DMS153 treated with DMSO at 0.1 percent for 48 hours (cell line): ENCODE measurements at regions not wholly inside any gene's neighbourhood (a gene's known extent, or its start where the extent isn't known, plus 50 kb on each side); places are given as distances from the start of the nearest gene placed in this dataset.
"Not testable (repeated sequence)": the region's sequence is repeated elsewhere in the genome, so short reads cannot be mapped to it uniquely, and the experiment has no call there.

Source experiments
- DNase-seq: peaks from one replicate; lab custom pipeline; 2025; ENCODE audit not compliant: unreplicated experiment; lab: John Stamatoyannopoulos, UW

DNA sequence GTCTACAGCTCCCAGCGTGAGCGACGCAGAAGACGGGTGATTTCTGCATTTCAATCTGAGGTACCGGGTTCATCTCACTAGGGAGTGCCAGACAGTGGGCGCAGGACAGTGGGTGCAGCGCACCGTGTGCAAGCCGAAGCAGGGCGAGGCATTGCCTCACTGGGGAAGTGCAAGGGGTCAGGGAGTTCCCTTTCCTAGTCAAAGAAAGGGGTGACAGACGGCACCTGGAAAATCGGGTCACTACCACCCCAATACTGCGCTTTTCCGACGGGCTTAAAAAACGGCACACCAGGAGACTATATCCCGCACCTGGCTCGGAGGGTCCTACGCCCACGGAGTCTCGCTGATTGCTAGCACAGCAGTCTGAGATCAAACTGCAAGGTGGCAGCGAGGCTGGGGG lies 95.6 kb downstream of the GPX5 start:
- DNase-seq, result not testable (repeated sequence)

DNA sequence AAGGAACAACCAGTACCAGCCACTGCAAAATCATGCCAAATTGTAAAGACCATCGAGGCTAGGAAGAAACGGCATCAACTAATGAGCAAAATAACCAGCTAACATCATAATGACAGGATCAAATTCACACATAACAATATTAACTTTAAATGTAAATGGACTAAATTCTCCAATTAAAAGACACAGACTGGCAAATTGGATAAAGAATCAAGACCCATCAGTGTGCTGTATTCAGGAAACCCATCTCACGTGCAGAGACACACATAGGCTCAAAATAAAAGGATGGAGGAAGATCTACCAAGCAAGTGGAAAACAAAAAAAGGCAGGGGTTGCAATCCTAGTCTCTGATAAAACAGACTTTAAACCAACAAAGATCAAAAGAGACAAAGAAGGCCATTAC lies 97.6 kb downstream of the GPX5 start:
- DNase-seq, result not testable (repeated sequence)

DNA sequence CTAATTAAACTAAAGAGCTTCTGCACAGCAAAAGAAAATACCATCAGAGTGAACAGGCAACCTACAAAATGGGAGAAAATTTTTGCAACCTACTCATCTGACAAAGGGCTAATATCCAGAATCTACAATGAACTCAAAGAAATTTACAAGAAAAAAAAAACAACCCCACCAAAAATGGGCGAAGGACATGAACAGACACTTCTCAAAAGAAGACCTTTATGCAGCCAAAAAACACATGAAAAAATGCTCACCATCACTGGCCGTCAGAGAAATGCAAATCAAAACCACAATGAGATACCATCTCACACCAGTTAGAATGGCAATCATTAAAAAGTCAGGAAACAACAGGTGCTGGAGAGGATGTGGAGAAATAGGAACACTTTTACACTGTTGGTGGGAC lies 100.7 kb downstream of the GPX5 start:
- DNase-seq, result not testable (repeated sequence)

DNA sequence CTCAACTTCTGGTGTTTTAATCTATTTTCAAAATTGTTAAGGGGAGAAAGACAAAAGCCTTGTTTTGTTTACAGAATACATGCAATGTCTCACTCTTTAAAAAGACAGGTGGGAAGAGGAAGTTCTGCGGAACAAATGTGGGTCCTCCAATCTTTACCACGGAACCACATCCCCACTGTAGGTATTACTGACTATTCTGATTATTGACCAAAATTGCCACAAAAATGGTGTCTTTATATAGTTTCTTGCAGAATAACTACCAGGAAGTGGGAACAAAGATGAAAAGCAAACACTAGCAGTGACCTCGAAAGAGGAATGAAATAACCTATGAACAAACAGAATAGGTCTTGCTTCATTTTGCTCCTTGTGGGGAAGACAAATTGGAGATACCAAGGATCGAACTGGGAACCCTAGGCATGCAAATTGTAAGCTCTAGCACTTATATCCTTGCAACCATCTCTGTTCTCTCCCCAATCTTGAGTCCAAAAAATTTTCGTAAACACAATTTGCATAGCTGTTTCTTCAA lies 106.7 kb downstream of the GPX5 start:
- DNase-seq, result no peak

GRCh38 chr6:28633445-28634215 lies 107.9 kb downstream of the GPX5 start:
- no peak for DNase-seq

DNA sequence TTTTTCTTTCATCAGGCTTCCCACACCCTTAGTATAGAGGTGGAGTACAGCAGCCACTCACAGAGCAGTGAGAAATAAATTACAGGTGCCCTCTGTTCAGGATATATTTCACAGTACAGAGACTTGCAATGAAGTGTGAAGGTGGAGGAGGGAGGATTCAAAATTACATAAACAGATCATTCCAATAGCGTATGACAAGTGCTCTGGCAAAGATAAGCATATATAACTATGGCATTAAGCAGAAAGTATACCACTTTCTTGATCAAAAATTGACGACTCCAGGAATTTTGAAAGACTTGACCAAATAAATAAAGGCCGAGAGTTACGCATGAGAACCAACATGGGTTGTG lies 108.7 kb downstream of the GPX5 start:
- no peak for DNase-seq

DNA sequence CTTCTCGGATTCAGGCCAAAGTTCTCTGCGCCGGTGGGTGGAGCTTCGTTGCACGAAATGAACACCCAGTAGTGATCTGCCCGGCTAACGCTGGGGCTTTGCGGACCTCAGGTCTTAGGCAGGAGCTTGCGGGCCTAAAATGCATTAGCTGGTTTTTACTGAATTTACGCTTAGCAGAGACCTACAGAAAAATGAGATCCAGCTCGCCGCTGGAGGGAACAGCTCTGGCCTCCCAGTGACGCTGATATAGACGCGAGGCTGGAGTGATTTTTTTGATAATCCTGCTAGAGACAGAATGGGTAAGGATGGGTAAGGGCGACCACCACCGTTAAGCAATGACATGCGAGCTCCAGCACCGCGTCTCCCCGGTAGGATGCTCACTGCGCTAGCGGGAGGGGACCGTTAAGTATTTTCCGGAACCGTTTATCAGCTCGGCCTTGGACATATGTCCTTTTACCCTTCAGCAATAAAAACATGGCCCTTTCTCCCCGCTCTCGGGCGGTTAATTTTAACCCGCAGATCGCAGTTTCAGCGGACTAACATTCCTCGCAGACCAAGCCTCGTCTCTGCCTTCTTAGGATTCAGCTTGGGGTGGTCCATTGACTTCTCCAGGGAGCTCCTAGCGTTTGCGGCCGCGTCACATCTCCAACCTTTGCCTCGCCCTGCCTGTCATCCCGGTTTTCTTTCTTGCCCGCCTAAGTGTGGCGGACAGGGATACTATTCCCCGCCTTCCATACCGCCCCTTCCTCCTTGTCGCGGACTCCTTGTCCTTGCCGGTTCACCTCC lies 109.3 kb downstream of the GPX5 start:
- no peak for DNase-seq

- DNase-seq, result no peak
These were observed 110.0 kb downstream of the GPX5 start for GRCh38 chr6:28635547-28636158.

GRCh38 chr6:28638787-28639430 lies 113.2 kb downstream of the GPX5 start:
- no peak for DNase-seq

GRCh38 chr6:28639445-28640290 lies 114.0 kb downstream of the GPX5 start:
- not testable (repeated sequence) for DNase-seq

DNA sequence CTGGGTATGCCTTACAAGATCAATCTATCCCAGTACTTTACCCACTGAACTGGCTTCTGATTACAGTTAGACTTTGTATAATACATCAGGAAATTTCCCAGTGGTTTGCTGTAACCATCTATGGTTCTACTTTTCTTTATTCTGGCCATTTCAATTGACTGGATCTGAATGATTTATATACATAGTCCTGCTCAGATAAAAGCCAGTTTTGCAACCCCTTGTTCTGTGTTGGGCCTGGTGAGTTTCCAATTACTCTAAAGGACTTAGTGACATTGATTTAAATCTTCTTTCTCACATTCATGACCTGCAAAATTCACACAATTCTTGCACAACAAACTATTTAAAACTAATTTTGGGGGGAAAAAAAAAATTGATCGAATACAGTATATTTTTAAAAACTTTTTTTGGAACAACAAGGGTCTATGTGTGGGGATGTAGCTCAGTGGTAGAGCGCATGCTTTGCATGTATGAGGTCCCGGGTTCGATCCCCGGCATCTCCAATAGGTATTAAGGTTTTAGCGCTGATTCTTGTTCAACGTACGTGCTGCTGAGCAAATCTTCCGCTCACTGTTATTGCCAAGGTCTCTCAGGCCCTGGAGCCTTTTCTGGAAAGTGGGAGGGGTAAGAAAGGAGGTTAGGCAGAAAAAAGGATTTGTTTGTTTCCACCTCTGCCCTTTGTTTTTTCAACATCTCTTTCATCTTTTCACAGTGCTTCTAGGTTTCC lies 117.5 kb downstream of the GPX5 start:
- no peak for DNase-seq

DNA sequence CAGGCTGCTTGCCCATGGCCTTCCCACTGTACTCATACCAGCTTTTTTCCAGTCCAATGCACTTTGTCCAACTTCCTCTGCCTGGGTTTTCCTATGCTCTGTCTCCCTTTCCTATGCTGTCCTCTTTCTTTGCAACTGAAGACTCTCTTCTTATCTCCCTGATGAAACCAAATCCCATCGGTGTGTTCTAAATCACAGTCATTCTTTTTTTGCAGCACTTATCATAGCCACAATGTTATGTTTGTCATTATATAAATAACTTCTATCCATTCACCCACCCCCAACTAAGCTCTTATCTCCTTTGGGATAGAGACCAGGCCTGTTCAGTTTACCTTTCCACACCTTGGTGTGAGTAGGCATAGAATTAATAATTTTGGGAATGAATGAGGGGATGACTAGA lies 121.0 kb downstream of the GPX5 start:
- DNase-seq, result no peak

GRCh38 chr6:28648035-28648877 lies 122.6 kb downstream of the GPX5 start:
- peak; percentile 59 for DNase-seq

DNA sequence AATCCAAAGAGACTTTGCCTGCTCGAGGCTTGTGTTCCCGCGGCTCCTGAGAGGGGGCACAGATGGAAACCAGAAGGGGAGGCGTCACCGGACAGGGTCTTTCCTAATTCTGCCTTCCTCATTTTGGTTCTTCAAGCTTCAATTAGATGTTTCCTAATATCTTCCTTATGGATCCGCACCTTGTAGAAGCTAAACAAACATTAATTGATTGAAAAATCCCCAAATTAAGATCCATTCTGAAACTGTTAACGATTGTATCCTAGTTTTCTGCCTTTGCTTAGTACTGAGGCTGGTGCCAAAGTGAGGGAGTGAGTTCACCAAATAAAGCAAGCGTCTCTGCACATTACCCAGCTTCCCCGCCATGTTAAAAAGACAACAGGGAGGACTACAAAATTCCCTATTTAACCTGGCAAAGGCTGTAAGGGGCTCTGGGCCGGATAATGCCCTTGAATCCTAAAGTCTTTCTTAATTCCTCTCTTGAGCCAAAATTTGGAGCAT lies 123.2 kb downstream of the GPX5 start:
- DNase-seq, result no peak

DNA sequence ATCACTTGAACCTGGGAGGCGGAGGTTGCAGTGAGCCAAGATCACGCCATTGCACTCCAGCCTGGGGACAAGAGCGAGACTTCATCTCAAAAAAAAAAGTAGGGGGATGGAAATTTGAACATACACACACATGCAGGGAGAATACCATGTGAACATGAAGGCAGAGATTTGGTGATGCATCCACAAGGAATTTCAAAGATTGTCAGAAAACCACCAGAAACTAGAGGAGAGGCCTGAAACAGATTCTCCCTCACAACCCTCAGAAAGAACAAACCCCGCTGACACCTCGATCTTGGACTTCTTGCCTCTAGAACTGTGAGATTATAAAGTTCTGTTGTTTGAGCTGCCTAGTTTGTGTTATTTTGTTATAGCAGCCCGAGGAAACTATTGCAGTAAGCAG lies 125.5 kb downstream of the GPX5 start:
- no peak for DNase-seq

DNA sequence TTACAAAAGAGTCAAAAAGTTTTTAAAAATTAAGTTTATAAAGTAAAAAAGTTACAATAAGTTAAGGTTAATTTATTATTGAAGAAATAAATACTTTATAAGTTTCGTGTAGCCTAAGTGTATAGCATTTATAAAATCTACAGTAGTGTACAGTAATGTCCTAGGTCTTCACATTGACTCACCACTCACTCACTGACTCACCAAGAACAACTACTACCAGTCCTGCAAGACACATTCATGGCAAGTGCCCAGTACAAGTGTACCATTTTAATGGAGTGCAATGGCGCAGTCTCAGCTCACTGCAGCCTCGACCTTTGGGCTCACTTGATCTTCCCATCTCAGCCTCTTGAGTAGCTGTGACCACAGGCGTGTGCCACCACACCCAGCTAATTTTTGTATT lies 128.2 kb downstream of the GPX5 start:
- DNase-seq, result no peak

DNA sequence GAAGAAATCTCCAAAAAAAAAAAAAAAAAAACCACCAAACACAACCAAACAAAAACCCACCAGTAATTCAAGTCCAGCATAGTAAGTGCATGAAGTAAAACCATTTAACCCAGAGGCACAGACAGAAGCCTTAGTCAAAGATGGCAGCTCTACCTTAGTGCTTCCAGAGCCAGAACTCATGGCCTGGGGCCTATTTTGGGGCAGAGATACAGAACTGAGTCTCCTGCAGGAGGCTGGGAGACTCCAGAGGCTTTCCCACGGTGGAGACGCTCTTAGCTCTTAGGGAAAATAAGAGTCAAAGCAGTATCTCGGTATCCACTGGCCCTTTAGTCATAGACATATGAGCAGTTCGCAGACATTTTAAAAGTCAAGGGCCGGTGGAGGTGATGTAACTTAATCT lies 129.5 kb downstream of the GPX5 start:
- no peak for DNase-seq

DNA sequence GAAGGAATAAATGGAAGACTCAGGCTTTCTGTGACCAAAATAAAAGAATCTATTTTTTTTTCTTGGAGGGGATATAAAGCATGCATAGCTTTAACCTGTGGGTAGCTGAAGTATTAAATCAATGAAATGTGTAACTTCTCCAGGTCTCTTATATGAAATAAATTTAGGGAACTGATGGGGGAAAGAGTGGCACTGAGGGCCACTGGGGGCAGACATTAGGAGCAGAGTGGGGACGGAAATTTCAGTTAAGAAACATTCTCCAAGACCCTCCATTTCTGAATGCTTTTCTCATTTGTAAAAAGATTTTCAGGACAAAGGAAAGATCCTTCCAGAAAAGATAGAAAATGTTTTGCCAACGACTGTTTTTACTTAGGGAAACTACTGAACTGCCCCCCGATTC lies 131.0 kb downstream of the GPX5 start:
- no peak for DNase-seq

DNA sequence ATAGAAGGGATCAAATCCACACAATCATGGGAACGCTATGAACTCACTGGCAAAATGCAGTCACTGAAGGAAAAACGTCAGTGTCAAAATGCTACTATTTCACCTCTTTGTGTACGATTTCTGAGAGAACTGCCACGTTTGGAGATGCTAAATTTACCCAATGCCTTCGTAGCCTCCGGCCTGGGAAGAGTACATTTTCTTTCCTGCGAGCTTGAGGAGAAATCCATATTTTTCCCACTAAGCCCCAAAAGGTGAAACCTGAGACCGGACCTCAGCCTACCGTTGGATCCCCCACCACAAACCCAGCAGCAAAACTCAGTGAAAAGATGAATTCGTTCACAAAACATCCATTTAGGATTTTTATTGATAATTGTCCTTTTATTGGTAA lies 131.7 kb downstream of the GPX5 start:
- DNase-seq, result no peak
